Common myeloid progenitor, CD34-positive (primary cell): ENCODE measurements at regions not wholly inside any gene's neighbourhood (a gene's known extent, or its start where the extent isn't known, plus 50 kb on each side); places are given as distances from the start of the nearest gene placed in this dataset.

ENCODE experiments used
- CTCF ChIA-PET: fragments of 350-600 bp; sonication (Branson Sonifier 250); formaldehyde crosslinking; loops from one replicate; lab custom pipeline; 2021; ENCODE audit warnings: antibody characterized with exemption; lab: Charles Lee
- POLR2A ChIA-PET: fragments of 350-600 bp; sonication (Branson Sonifier 250); formaldehyde crosslinking; loops from one replicate; lab custom pipeline; 2021; ENCODE audit warnings: antibody characterized with exemption; lab: Charles Lee
- DNase-seq, 3 donors: peaks; one replicate each; pipeline versions ENCODE4 v3.0.0 to v3.0.0-alpha.2; 2013
- H3K27ac ChIP-seq, 2 experiments: 1 replicate in 1 of 2; 2 replicates in 1 of 2; pipeline ENCODE4 v1.7.0; 2013; ENCODE audit warnings: inconsistent platforms in 2 of 2, low read length in 2 of 2, mild to moderate bottlenecking in 2 of 2, low read depth in 1 of 2, moderate library complexity in 1 of 2; ENCODE audit not compliant: severe bottlenecking in 2 of 2, insufficient read depth in 1 of 2, poor library complexity in 1 of 2
- H3K27me3 ChIP-seq, 5 experiments: replicated peaks in 2 of 5; 1 replicate in 3 of 5; 2 replicates in 2 of 5; pipeline versions ENCODE4 v1.6.1 to v1.7.0; 2013; ENCODE audit warnings: low read length in 4 of 5, mild to moderate bottlenecking in 2 of 5, moderate library complexity in 2 of 5, inconsistent platforms in 1 of 5; ENCODE audit not compliant: insufficient read depth in 5 of 5, control insufficient read depth in 4 of 5
- H3K36me3 ChIP-seq, 4 experiments: 1 replicate in 2 of 4; 2 replicates in 2 of 4; pipeline versions ENCODE4 v1.6.1 to v1.7.0; 2013; ENCODE audit warnings: low read length in 3 of 4, control low read depth in 1 of 4, mild to moderate bottlenecking in 1 of 4; ENCODE audit not compliant: control insufficient read depth in 4 of 4, insufficient read depth in 4 of 4
- H3K4me1 ChIP-seq, 4 experiments: 1 replicate in 3 of 4; 2 replicates in 1 of 4; pipeline versions ENCODE4 v1.6.1 to v1.7.1; 2013; ENCODE audit warnings: low read length in 3 of 4, mild to moderate bottlenecking in 3 of 4, control low read depth in 1 of 4, inconsistent platforms in 1 of 4, moderate library complexity in 1 of 4; ENCODE audit not compliant: control insufficient read depth in 4 of 4, insufficient read depth in 4 of 4; ENCODE audit errors: control extremely low read depth in 1 of 4
- H3K4me3 ChIP-seq, 7 experiments: 1 replicate in 4 of 7; 2 replicates in 3 of 7; pipeline versions ENCODE4 v1.5.1 to v1.7.0; 2013; ENCODE audit warnings: mild to moderate bottlenecking in 7 of 7, low read length in 6 of 7, moderate library complexity in 6 of 7, inconsistent platforms in 2 of 7, low read depth in 2 of 7, control low read depth in 1 of 7; ENCODE audit not compliant: insufficient read depth in 4 of 7, control insufficient read depth in 1 of 7; ENCODE audit errors: extremely low read depth in 1 of 7
- H3K9me3 ChIP-seq, 5 experiments: 1 replicate in 4 of 5; 2 replicates in 1 of 5; pipeline versions ENCODE4 v1.6.1 to v1.7.1; 2013; ENCODE audit warnings: low read length in 4 of 5, mild to moderate bottlenecking in 2 of 5, inconsistent platforms in 1 of 5, low read depth in 1 of 5, moderate library complexity in 1 of 5; ENCODE audit not compliant: control insufficient read depth in 4 of 5, insufficient read depth in 2 of 5; ENCODE audit errors: control extremely low read depth in 1 of 5
- whole genome bisulfite sequencing: methylation state at CpG from one replicate; pipeline ENCODE4 v1.1.5; 2013; ENCODE audit not compliant: insufficient coverage; 5-methylcytosine and 5-hydroxymethylcytosine counted together

- DNase-seq = no peak
Measured at GRCh38 chr7:155953501-155953778, 141.2 kb upstream of the SHH start.

GRCh38 chr7:155951554-155952158 lies 139.4 kb upstream of the SHH start:
- H3K4me3 ChIP-seq = no peak overlapping the region
- 89% methylated on average over 19 of the region's 21 CpGs for WGBS
- H3K27ac ChIP-seq = no peak overlapping the region

More at GRCh38 chr7:155953501-155953778, 141.2 kb upstream of the SHH start:
- H3K36me3 ChIP-seq = no peaks in the 10 kb centered on the region
- 89% methylated on average over 5 of the region's 5 CpGs for WGBS
- peaks cover 0 to under 1% (median 0%) of the 10 kb centered on the region in 4 experiments for H3K4me1 ChIP-seq
- H3K27me3 ChIP-seq = no peaks in the 10 kb centered on the region
- CTCF ChIA-PET = no interaction called here
- no peak overlapping the region for H3K4me3 ChIP-seq
- H3K9me3 ChIP-seq = no peaks in the 10 kb centered on the region
- POLR2A ChIA-PET = no interaction called here
- H3K27ac ChIP-seq = no peak overlapping the region

DNA sequence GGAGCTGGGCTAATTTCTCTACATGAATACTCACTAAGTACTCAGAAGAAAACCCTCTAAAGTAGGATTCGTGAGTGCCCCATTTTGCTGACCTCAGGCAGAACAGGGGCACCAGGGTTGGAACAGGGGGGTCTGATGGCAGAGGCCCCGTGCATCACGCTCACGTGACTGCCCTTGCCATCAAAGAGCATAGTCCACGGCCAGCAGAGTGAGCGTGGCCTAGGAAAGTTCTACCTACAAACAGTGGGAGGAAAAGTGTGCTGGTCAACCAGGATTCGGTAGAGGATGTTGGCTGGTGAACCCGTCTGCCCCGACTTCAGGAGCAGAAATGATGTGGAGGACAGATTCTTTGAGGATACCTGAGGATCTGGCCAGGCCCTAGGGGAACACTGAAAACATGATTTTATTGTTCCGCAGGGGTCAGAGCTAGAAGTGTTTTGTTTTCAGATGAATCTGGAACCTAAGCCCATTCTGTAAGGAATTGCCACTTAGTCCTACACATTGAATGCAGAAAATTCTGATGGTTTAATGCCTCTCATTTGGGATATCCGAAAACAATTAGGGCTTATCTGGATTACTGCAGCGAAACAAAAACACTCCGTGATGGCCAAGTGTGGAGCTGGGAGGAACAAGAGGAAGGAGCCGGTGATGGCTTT lies 138.8 kb upstream of the SHH start:
- CTCF ChIA-PET = no interaction called here
- H3K9me3 ChIP-seq = peaks cover 0 to 2% (median 0%) of the 10 kb centered on the region in 5 experiments
- DNase-seq = no peak

More at GRCh38 chr7:155951554-155952158, 139.4 kb upstream of the SHH start:
- Histone ChIP-seq H3K27me3 (no peaks in the 10 kb centered on the region), H3K9me3 (no peaks in the 10 kb centered on the region), H3K36me3 (no peaks in the 10 kb centered on the region), H3K4me1 (peaks cover 0 to 3% (median 0%) of the 10 kb centered on the region in 4 experiments)
- ChIA-PET CTCF (no interaction called here), POLR2A (no interaction called here)
- DNase-seq = no peak

GRCh38 chr7:155948845-155949244 lies 136.6 kb upstream of the SHH start:
- H3K27me3 ChIP-seq = no peaks in the 10 kb centered on the region
- no peaks in the 10 kb centered on the region for H3K36me3 ChIP-seq
- H3K4me1 ChIP-seq = peaks cover 0 to 3% (median 0%) of the 10 kb centered on the region in 4 experiments
- H3K9me3 ChIP-seq = peaks cover 0 to 7% (median 0%) of the 10 kb centered on the region in 5 experiments
- ChIA-PET CTCF (interaction anchor here (1.5 kb wide), 1 partner anchor 9 kb away, joined by 4 read pairs; no protein-coding TSS in a partner anchor), POLR2A (no interaction called here)
- WGBS = 93% methylated on average over 7 of the region's 10 CpGs
- no peak for DNase-seq
- H3K4me3 ChIP-seq = no peak overlapping the region
- no peak overlapping the region for H3K27ac ChIP-seq

More for the DNA sequence above, 138.8 kb upstream of the SHH start:
- no peaks in the 10 kb centered on the region for H3K27me3 ChIP-seq
- no peak overlapping the region for H3K4me3 ChIP-seq
- no peaks in the 10 kb centered on the region for H3K36me3 ChIP-seq
- H3K4me1 ChIP-seq = peaks cover 0 to 3% (median 0%) of the 10 kb centered on the region in 4 experiments
- POLR2A ChIA-PET = no interaction called here
- WGBS = 96% methylated on average over 10 of the region's 14 CpGs
- H3K27ac ChIP-seq = no peak overlapping the region

DNA sequence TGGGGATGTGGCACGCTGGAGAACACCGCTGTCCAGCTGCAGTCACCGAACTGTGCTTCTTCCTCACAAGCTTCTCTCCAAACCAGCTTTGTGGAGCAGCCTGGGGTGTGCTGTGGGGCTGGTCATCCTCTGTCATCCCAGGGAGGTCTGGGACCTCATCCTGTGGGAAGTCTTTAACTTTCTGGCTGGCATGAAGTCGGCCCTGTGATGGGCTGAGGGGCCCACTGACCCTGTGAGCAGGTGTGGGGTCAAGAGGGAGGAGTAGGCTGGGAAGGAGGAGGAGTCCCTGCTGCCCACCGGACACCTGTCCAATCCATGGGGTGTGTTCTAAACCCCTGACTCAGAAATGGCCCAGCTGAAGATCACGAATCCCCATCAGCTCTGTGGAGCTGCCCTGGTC lies 136.2 kb upstream of the SHH start:
- WGBS = 92% methylated on average over 5 of the region's 6 CpGs
- POLR2A ChIA-PET = no interaction called here
- H3K4me3 ChIP-seq = no peak overlapping the region

GRCh38 chr7:155947051-155947450 lies 134.8 kb upstream of the SHH start:
- Histone ChIP-seq H3K4me3 (no peak overlapping the region), H3K9me3 (peaks cover 0 to 7% (median 0%) of the 10 kb centered on the region in 5 experiments), H3K27me3 (peaks cover 0 to 6% (median 0%) of the 10 kb centered on the region in 5 experiments), H3K27ac (no peak overlapping the region), H3K4me1 (peaks cover 0 to 3% (median 0%) of the 10 kb centered on the region in 4 experiments), H3K36me3 (no peaks in the 10 kb centered on the region)
- no peak for DNase-seq
- ChIA-PET POLR2A (no interaction called here), CTCF (no interaction called here)
- 93% methylated on average over 6 of the region's 6 CpGs for WGBS

More for the DNA sequence above, 136.2 kb upstream of the SHH start:
- Histone ChIP-seq H3K36me3 (no peaks in the 10 kb centered on the region), H3K9me3 (peaks cover 0 to 7% (median 0%) of the 10 kb centered on the region in 5 experiments), H3K27me3 (no peaks in the 10 kb centered on the region), H3K4me1 (peaks cover 0 to 3% (median 0%) of the 10 kb centered on the region in 4 experiments), H3K27ac (no peak overlapping the region)
- no peak for DNase-seq
- CTCF ChIA-PET = interaction anchor here (1.5 kb wide), 1 partner anchor 8 kb away, joined by 4 read pairs; no protein-coding TSS in a partner anchor

DNA sequence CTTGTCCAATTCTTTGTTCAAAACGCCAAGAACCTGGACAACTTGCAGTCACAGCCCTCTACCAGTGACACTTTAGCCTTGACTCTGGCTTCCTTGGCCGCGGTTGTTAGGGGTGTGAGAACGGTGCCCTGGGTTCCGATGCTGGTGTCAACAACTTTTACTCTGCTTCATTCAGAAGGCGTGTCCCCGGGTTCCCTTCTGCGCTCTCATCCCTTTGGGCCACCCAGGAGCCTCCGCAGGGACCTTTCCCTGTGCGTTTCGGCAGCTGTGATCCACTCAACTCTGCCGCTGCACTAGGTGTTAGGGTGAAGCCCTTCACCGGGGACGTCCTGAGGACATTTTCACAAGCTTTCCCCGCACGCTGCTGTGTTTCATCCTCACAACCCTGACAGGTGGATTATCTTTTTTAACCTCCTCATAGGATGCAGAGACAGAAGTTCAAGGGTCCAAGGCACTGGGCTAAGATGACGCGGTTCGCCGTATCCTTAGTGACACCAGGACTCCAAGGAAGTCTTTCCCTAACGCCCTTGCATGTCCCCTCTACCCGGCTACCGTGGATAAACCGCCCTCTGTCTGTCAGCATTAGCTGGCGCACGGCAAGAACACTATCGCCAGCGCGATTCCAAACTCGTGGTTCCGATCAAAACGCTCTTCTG lies 133.5 kb upstream of the SHH start:
- Histone ChIP-seq H3K27me3 (peaks cover 0 to 7% (median 0%) of the 10 kb centered on the region in 5 experiments), H3K4me1 (peaks cover 0 to 3% (median 0%) of the 10 kb centered on the region in 4 experiments), H3K27ac (no peak overlapping the region), H3K9me3 (peaks cover 0 to 7% (median 0%) of the 10 kb centered on the region in 5 experiments), H3K36me3 (no peaks in the 10 kb centered on the region), H3K4me3 (no peak overlapping the region)
- CTCF ChIA-PET = no interaction called here
- WGBS = 95% methylated on average over 32 of the region's 32 CpGs
- DNase-seq = no peak
- POLR2A ChIA-PET = no interaction called here
